Left colon (tissue), 2 donors: ENCODE measurements at regions not wholly inside any gene's neighbourhood (a gene's known extent, or its start where the extent isn't known, plus 50 kb on each side); places are given as distances from the start of the nearest gene placed in this dataset.
"Not testable (repeated sequence)": the region's sequence is repeated elsewhere in the genome, so short reads cannot be mapped to it uniquely, and the experiment has no call there.

Experiments used
- ATAC-seq: fragments of 200-7000 bp; cut with Tn5 transposase; one replicate; pipeline ENCODE4 v1.9.1; 2020; ENCODE audit warnings: mild to moderate bottlenecking, moderate library complexity
- DNase-seq, 2 donors: peaks; one replicate each; pipeline ENCODE4 v3.0.0-alpha.2; 2020
- intact Hi-C, 2 donors: fragments of 100-400 bp; cut with DNase I in 1 of 2; cut with micrococcal nuclease in 1 of 2; formaldehyde crosslinking; loops; one replicate each; pipeline versions ENCODE4 v1.11.2 to v1.14.0; 2022; cut with DNase I, micrococcal nuclease
- donor health status: DM: no; HTN: no; CAD: no.
- donor health status: DM: yes; HTN: yes; CAD: no.

- ATAC-seq = no peak
- intact Hi-C loops = no loop called here
- DNase-seq = no peak
Measured at GRCh38 chr2:193011870-193012269, 817.1 kb upstream of the TMEFF2 start.

GRCh38 chr2:192993059-192993458 is 798.3 kb upstream of the TMEFF2 start:
- intact Hi-C loops = no loop called here
- ATAC-seq = no peak
- DNase-seq = no peak

- intact Hi-C loops = no loop called here
- ATAC-seq (no peak), DNase-seq (no peak)
Measured at GRCh38 chr2:192983173-192983572, 788.4 kb upstream of the TMEFF2 start.

- no peak for ATAC-seq
- DNase-seq = no peak
- intact Hi-C loops = no loop called here
Measured at GRCh38 chr2:192978395-192978794, 783.7 kb upstream of the TMEFF2 start.

GRCh38 chr2:192971981-192972380 is 777.2 kb upstream of the TMEFF2 start:
- ATAC-seq = no peak
- intact Hi-C loops = no loop called here
- DNase-seq = no peak

- intact Hi-C loops = no loop called here
- DNase-seq (no peak), ATAC-seq (no peak)
Measured at GRCh38 chr2:192969055-192969454, 774.3 kb upstream of the TMEFF2 start.

- ATAC-seq (no peak), DNase-seq (no peak)
- intact Hi-C loops = no loop called here
Measured at GRCh38 chr2:192960945-192961344, 766.2 kb upstream of the TMEFF2 start.

- intact Hi-C loops, DNase-seq, ATAC-seq: not testable (repeated sequence)
Measured at GRCh38 chr2:192958615-192959014, 763.9 kb upstream of the TMEFF2 start.

- intact Hi-C loops = no loop called here
- ATAC-seq (no peak), DNase-seq (no peak)
Measured at GRCh38 chr2:192957425-192957824, 762.7 kb upstream of the TMEFF2 start.

- ATAC-seq (no peak), DNase-seq (no peak)
- intact Hi-C loops = no loop called here
Measured at GRCh38 chr2:192953116-192953515, 758.4 kb upstream of the TMEFF2 start.

- intact Hi-C loops = no loop called here
- ATAC-seq (no peak), DNase-seq (no peak)
Measured at GRCh38 chr2:192952245-192952644, 757.5 kb upstream of the TMEFF2 start.

- no peak for DNase-seq
Measured at GRCh38 chr2:192948316-192948715, 753.6 kb upstream of the TMEFF2 start.

GRCh38 chr2:192947352-192947751 is 752.6 kb upstream of the TMEFF2 start:
- DNase-seq (no peak), ATAC-seq (no peak)
- intact Hi-C loops = no loop called here

More at GRCh38 chr2:192948316-192948715, 753.6 kb upstream of the TMEFF2 start:
- intact Hi-C loops = no loop called here
- ATAC-seq = no peak

- ATAC-seq (no peak), DNase-seq (no peak)
Measured at GRCh38 chr2:192940767-192941166, 746.0 kb upstream of the TMEFF2 start.

GRCh38 chr2:192932376-192932775 is 737.6 kb upstream of the TMEFF2 start:
- intact Hi-C loops = no loop called here
- ATAC-seq = no peak

More at GRCh38 chr2:192940767-192941166, 746.0 kb upstream of the TMEFF2 start:
- intact Hi-C loops = no loop called here

GRCh38 chr2:192921631-192922030 is 726.9 kb upstream of the TMEFF2 start:
- ATAC-seq, intact Hi-C loops, DNase-seq: not testable (repeated sequence)

More at GRCh38 chr2:192932376-192932775, 737.6 kb upstream of the TMEFF2 start:
- no peak for DNase-seq

- DNase-seq (no peak), ATAC-seq (no peak)
- intact Hi-C loops = no loop called here
Measured at GRCh38 chr2:192901446-192901845, 706.7 kb upstream of the TMEFF2 start.

GRCh38 chr2:192899466-192899865 is 704.7 kb upstream of the TMEFF2 start:
- DNase-seq (no peak), ATAC-seq (no peak)
- intact Hi-C loops = no loop called here

- ATAC-seq, DNase-seq, intact Hi-C loops: not testable (repeated sequence)
Measured at GRCh38 chr2:192893976-192894375, 699.2 kb upstream of the TMEFF2 start.

GRCh38 chr2:192888109-192888508 is 693.4 kb upstream of the TMEFF2 start:
- DNase-seq (no peak), ATAC-seq (no peak)
- intact Hi-C loops = no loop called here

- intact Hi-C loops = no loop called here
- ATAC-seq = no peak
- DNase-seq = no peak
Measured at GRCh38 chr2:192887337-192887736, 692.6 kb upstream of the TMEFF2 start.

GRCh38 chr2:192886636-192887035 is 691.9 kb upstream of the TMEFF2 start:
- intact Hi-C loops = no loop called here
- ATAC-seq = no peak
- no peak for DNase-seq
